H9 (cell line): ENCODE measurements at regions not wholly inside any gene's neighbourhood (a gene's known extent, or its start where the extent isn't known, plus 50 kb on each side); places are given as distances from the start of the nearest gene placed in this dataset.

Experiments used
- DNase-seq: peaks from one replicate; pipeline ENCODE4 v3.0.0-alpha.2; 2017
- H2AFZ ChIP-seq: one replicate; pipeline ENCODE4 v1.6.1; 2013; ENCODE audit warnings: mild to moderate bottlenecking, low read length, control low read depth, moderate library complexity
- H2AK5ac ChIP-seq: 2 replicates; pipeline ENCODE4 v1.6.1; 2013; ENCODE audit warnings: low read length, control low read depth, mixed read lengths; ENCODE audit not compliant: insufficient read length
- H2BK120ac ChIP-seq: one replicate; pipeline ENCODE4 v1.6.1; 2013; ENCODE audit warnings: low read depth, mild to moderate bottlenecking, low read length, control low read depth, inconsistent platforms; ENCODE audit not compliant: poor library complexity, severe bottlenecking
- H2BK12ac ChIP-seq: 2 replicates; pipeline ENCODE4 v1.6.1; 2013; ENCODE audit warnings: low read length, control low read depth, mixed read lengths, low read depth; ENCODE audit not compliant: insufficient read length
- H2BK15ac ChIP-seq: 2 replicates; pipeline ENCODE4 v1.6.1; 2013; ENCODE audit warnings: low read depth, low read length, control low read depth
- H2BK20ac ChIP-seq: one replicate; pipeline ENCODE4 v1.6.1; 2013; ENCODE audit warnings: low read depth, mild to moderate bottlenecking, low read length, control low read depth, inconsistent platforms; ENCODE audit not compliant: poor library complexity, severe bottlenecking
- H2BK5ac ChIP-seq: 2 replicates; pipeline ENCODE4 v1.6.1; 2013; ENCODE audit warnings: low read length, control low read depth, mixed read lengths; ENCODE audit not compliant: insufficient read length
- H3K14ac ChIP-seq: 2 replicates; pipeline ENCODE4 v1.6.1; 2013; ENCODE audit warnings: low read length, control low read depth; ENCODE audit not compliant: insufficient read depth
- H3K18ac ChIP-seq: 2 replicates; pipeline ENCODE4 v1.6.1; 2013; ENCODE audit warnings: low read depth, mild to moderate bottlenecking, mixed read lengths, low read length, control low read depth; ENCODE audit not compliant: insufficient read length
- H3K23ac ChIP-seq: 2 replicates; pipeline ENCODE4 v1.6.1; 2013; ENCODE audit warnings: low read length, control low read depth, mixed read lengths, low read depth; ENCODE audit not compliant: insufficient read length
- H3K23me2 ChIP-seq: 2 replicates; pipeline ENCODE4 v1.6.1; 2013; ENCODE audit warnings: low read depth, mild to moderate bottlenecking, mixed read lengths, low read length, control low read depth; ENCODE audit not compliant: insufficient read length, poor library complexity, severe bottlenecking
- H3K27ac ChIP-seq: 2 replicates; pipeline ENCODE4 v1.5.1; 2013; ENCODE audit warnings: low read length, control low read depth, mixed read lengths, low read depth; ENCODE audit not compliant: insufficient read length
- H3K27me3 ChIP-seq: 2 replicates; pipeline ENCODE4 v1.6.1; 2013; ENCODE audit warnings: low read length, control low read depth, inconsistent platforms; ENCODE audit not compliant: insufficient read depth
- H3K4ac ChIP-seq: 2 replicates; pipeline ENCODE4 v1.6.1; 2013; ENCODE audit warnings: low read depth, mild to moderate bottlenecking, control low read depth, inconsistent platforms, low read length, moderate library complexity
- H3K4me1 ChIP-seq: 2 replicates; pipeline ENCODE4 v1.6.1; 2013; ENCODE audit warnings: low read length, control low read depth, inconsistent platforms; ENCODE audit not compliant: insufficient read depth
- H3K4me2 ChIP-seq: 2 replicates; pipeline ENCODE4 v1.6.1; 2013; ENCODE audit warnings: low read length, control low read depth, mixed read lengths; ENCODE audit not compliant: insufficient read length, insufficient read depth
- H3K56ac ChIP-seq: 2 replicates; pipeline ENCODE4 v1.6.1; 2013; ENCODE audit warnings: low read depth, mild to moderate bottlenecking, mixed read lengths, low read length, control low read depth; ENCODE audit not compliant: insufficient read length
- H3K79me1 ChIP-seq: 2 replicates; pipeline ENCODE4 v1.6.1; 2013; ENCODE audit warnings: low read depth, mild to moderate bottlenecking, moderate library complexity, low read length, control low read depth, inconsistent platforms; ENCODE audit not compliant: insufficient read depth, poor library complexity, severe bottlenecking
- H3K79me2 ChIP-seq: 2 replicates; pipeline ENCODE4 v1.6.1; 2013; ENCODE audit warnings: low read length, control low read depth, inconsistent platforms; ENCODE audit not compliant: insufficient read depth
- H3K9ac ChIP-seq: 2 replicates; pipeline ENCODE4 v1.6.1; 2013; ENCODE audit warnings: low read length, control low read depth, mixed read lengths; ENCODE audit not compliant: insufficient read length; ENCODE audit errors: extremely low read depth
- H3K9me3 ChIP-seq: one replicate; pipeline ENCODE4 v1.6.1; 2013; ENCODE audit warnings: low read depth, low read length, inconsistent platforms; ENCODE audit not compliant: control insufficient read depth
- H3T11ph ChIP-seq: one replicate; pipeline ENCODE4 v1.6.1; 2013; ENCODE audit warnings: mild to moderate bottlenecking, low read length, control low read depth, inconsistent platforms
- H4K20me1 ChIP-seq: one replicate; pipeline ENCODE4 v1.6.1; 2013; ENCODE audit not compliant: control insufficient read depth, insufficient read length, insufficient read depth
- H4K5ac ChIP-seq: 2 replicates; pipeline ENCODE4 v1.6.1; 2013; ENCODE audit warnings: low read depth, mild to moderate bottlenecking, mixed read lengths, low read length, control low read depth; ENCODE audit not compliant: insufficient read length
- H4K8ac ChIP-seq: replicated peaks from 2 replicates; pipeline ENCODE4 v1.6.1; 2013; ENCODE audit warnings: low read length, control low read depth, mixed read lengths, low read depth; ENCODE audit not compliant: insufficient read length
- H4K91ac ChIP-seq: 2 replicates; pipeline ENCODE4 v1.6.1; 2013; ENCODE audit warnings: low read depth, mild to moderate bottlenecking, moderate library complexity, mixed read lengths, low read length, control low read depth; ENCODE audit not compliant: insufficient read length
- H3K27ac Mint-ChIP-seq, 3 experiments: 2 replicates in 2 of 3; 3 replicates in 1 of 3; pipeline ENCODE4 v1.8.0; 2020 to 2021; ENCODE audit warnings: mixed read lengths in 3 of 3, mild to moderate bottlenecking in 1 of 3, moderate library complexity in 1 of 3
- H3K27me3 Mint-ChIP-seq: 2 replicates; pipeline ENCODE4 v1.8.0; 2021; ENCODE audit warnings: low read depth, mild to moderate bottlenecking, moderate library complexity, mixed read lengths
- H3K36me3 Mint-ChIP-seq, 3 experiments: 2 replicates in 2 of 3; 3 replicates in 1 of 3; pipeline ENCODE4 v1.8.0; 2020 to 2021; ENCODE audit warnings: low read depth in 3 of 3, mixed read lengths in 3 of 3; ENCODE audit not compliant: insufficient read depth in 1 of 3
- H3K4me1 Mint-ChIP-seq, 2 experiments: 2 replicates each; pipeline ENCODE4 v1.8.0; 2020; ENCODE audit warnings: mixed read lengths in 2 of 2
- H3K4me3 Mint-ChIP-seq, 2 experiments: 2 replicates in 1 of 2; 3 replicates in 1 of 2; pipeline ENCODE4 v1.8.0; 2020 to 2021; ENCODE audit warnings: mild to moderate bottlenecking in 2 of 2, mixed read lengths in 2 of 2, moderate library complexity in 1 of 2
- H3K9me3 Mint-ChIP-seq, 2 experiments: 2 replicates in 1 of 2; 3 replicates in 1 of 2; pipeline ENCODE4 v1.8.0; 2020; ENCODE audit warnings: mild to moderate bottlenecking in 2 of 2, mixed read lengths in 2 of 2, moderate library complexity in 1 of 2
- CTCF ChIP-seq: fragments of 200-600 bp; sonication (generic); conservative IDR thresholded peaks from 3 replicates; pipeline ENCODE4 v1.8.0; 2021; ENCODE audit warnings: antibody characterized with exemption, mild to moderate bottlenecking
- WGBS: extraction: QIAGEN DNeasy Blood & Tissue Kit; methylation state at CpG from one replicate; pipeline ENCODE4 v1.1.7; 2013; ENCODE audit warnings: missing lambda C conversion rate, low lambda C conversion rate, mixed read lengths; ENCODE audit not compliant: insufficient read length; ENCODE audit errors: extremely low coverage; 5-methylcytosine and 5-hydroxymethylcytosine counted together

GRCh38 chr1:219074084-219074728 is 99.5 kb upstream of the LYPLAL1 start:
- H4K5ac ChIP-seq, result no peak overlapping the region
- H2BK5ac ChIP-seq, result no peak overlapping the region
- H4K8ac ChIP-seq, result no peak overlapping the region
- no peak overlapping the region for H3K56ac ChIP-seq
- H3K27ac ChIP-seq, result no peak overlapping the region
- no CpG with 5 or more reads among the region's 5 CpGs for WGBS
- no peak overlapping the region for H3K4ac ChIP-seq
- no peaks in the 10 kb centered on the region for H3K23me2 ChIP-seq
- no peak overlapping the region for H3K14ac ChIP-seq
- H2BK15ac ChIP-seq, result no peak overlapping the region
- no peak overlapping the region for H3K4me3 Mint-ChIP-seq
- peaks cover 3 to 25% (median 10%) of the 10 kb centered on the region in 3 experiments for H3K36me3 Mint-ChIP-seq
- H3K79me1 ChIP-seq, result no peaks in the 10 kb centered on the region
- H3K4me2 ChIP-seq, result no peak overlapping the region
- no peak overlapping the region for H3K9ac ChIP-seq
- no peak overlapping the region for H3K23ac ChIP-seq
- no peak for TF ChIP-seq CTCF
- H3K4me1 ChIP-seq, result no peaks in the 10 kb centered on the region
- H4K91ac ChIP-seq, result no peak overlapping the region
- H3T11ph ChIP-seq, result no peak overlapping the region
- H3K9me3 ChIP-seq, result no peaks in the 10 kb centered on the region
- no peak for DNase-seq
- H3K9me3 Mint-ChIP-seq, result peaks cover 20 to 28% of the 10 kb centered on the region in 2 experiments
- H3K79me2 ChIP-seq, result no peaks in the 10 kb centered on the region
- H2BK20ac ChIP-seq, result no peak overlapping the region
- no peaks in the 10 kb centered on the region for H3K27me3 ChIP-seq
- peaks cover 4 to 6% of the 10 kb centered on the region in 2 experiments for H3K4me1 Mint-ChIP-seq
- H2AFZ ChIP-seq, result no peak overlapping the region
- H3K27ac Mint-ChIP-seq, result no peak overlapping the region
- H2BK120ac ChIP-seq, result no peak overlapping the region
- no peak overlapping the region for H3K18ac ChIP-seq
- H3K27me3 Mint-ChIP-seq, result no peaks in the 10 kb centered on the region
- no peaks in the 10 kb centered on the region for H4K20me1 ChIP-seq
- H2AK5ac ChIP-seq, result no peak overlapping the region
- no peak overlapping the region for H2BK12ac ChIP-seq
